GM21619 (cell line): ENCODE measurements at regions not wholly inside any gene's neighbourhood (a gene's known extent, or its start where the extent isn't known, plus 50 kb on each side); places are given as distances from the start of the nearest gene placed in this dataset.

Experiments used
- ATAC-seq: cut with Tn5 transposase; IDR thresholded peaks from one replicate; pipeline ENCODE4 v1.9.1; 2021; ENCODE audit not compliant: unreplicated experiment

- no peak for ATAC-seq
These were observed 178.0 kb downstream of the CEMIP2 start for GRCh38 chr9:71590362-71590761.

DNA sequence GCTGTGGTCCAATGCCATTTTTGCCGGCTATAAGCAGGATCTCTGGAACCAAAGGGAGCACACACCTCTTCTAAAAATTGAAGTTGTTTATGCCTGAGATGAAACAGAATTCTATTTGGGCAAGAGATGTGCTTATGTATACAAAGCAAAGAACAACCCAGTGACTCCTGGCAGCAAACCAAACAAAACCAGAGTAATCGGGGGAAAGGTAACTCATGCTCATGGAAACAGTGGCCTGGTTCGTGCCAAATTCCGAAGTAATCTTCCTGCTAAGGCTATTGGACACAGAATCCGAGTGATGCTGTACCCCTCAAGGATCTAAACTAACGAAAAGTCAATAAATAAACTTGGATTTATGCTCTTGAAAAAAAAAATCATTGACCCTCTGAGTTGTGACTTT is 178.7 kb downstream of the CEMIP2 start:
- no peak for ATAC-seq

DNA sequence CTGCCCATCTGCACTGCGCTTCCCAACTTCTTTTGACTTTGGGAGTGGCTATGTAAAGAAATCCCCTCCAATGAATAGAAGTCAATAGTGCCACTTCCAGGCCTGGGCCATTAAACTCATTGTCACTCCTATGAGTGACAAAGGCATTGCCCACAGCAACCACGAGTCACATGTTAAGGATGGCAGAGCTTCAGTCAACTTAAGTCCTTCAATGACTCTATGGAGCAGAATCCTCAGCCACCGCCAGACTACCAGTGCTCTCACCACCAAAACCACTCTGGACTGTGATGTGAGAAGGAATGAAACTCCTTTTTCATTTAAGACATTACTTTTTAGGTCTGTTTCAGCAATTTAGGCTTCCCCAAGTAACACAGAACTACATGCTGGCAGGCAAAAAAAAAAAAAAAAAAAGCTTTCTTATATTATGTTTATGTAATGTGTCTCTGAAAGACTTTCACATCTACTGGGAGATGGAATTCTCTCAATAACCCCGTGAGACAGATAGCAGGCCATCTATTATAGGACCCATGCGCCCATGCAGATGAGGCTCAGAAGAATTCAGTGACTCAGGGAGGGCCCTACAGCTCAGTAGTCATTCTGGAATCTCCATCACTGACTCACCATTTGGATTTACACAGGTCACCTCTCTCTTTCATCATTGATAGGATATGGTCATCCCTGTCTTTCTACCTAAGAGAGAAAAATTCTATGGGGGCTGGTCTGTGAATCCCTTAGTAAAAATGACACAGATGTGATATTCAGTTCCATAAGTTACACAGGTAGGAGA is 180.5 kb downstream of the CEMIP2 start:
- ATAC-seq = no peak

GRCh38 chr9:71583792-71584191 is 184.5 kb downstream of the CEMIP2 start:
- ATAC-seq = no peak

- no peak for ATAC-seq
These were observed 186.0 kb downstream of the CEMIP2 start for GRCh38 chr9:71582347-71582746.

DNA sequence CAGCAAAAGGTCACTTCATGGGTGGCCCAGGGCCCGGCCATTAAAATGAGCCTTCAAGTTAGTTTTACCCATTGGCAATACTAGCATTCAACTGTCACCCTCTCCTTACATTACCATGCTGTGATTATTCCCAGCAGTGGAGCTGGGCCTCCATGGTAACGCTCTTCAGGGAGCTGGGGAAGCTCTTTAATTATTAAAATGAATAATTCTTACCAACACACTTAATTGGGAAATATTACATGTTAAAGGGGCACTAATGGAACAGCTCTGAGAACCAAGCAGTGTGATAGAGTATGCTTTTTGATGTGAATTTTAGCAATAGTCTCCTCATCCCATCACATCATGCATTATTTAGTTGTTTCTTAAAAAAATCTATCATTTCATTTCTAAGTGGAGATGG is 187.2 kb downstream of the CEMIP2 start:
- no peak for ATAC-seq

DNA sequence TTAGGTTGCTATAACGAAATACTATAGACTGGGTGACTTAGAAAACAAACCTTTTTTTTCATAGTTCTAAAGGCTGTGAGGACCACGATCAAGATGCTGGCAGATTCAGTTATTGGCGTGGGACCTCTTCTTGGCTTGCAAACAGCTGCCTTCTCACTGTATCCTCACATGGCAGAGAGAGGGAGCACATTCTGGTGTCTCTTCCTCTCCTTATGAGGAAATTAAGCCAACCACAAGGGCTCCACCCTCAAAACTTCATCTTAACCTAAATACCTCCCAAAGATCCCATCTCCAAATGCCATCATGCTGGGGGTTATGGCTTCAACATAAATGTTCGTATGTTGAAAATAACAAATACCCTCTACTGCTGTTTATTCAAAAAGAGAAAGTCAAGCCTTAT is 197.1 kb downstream of the CEMIP2 start:
- no peak for ATAC-seq

GRCh38 chr9:71567890-71568289 is 200.4 kb downstream of the CEMIP2 start:
- ATAC-seq = no peak

DNA sequence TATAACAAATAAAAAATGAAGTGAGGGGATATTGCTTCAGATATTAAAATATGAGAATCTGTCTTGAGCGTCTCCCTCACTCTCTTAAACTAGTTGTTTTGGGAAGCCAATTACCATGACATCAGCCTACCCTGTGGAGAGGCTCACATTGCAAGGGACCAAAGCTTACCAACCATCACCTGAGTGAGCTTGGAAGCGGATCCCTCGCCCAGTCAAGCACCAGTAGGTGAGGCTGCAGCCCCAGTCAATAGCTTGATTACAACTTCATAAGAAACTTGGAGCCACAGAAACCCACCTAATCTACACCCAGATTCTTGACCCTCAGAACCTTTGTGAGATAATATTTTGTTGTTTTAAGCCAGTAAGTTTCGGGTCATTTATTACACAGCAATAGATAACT is 206.2 kb downstream of the CEMIP2 start:
- no peak for ATAC-seq

DNA sequence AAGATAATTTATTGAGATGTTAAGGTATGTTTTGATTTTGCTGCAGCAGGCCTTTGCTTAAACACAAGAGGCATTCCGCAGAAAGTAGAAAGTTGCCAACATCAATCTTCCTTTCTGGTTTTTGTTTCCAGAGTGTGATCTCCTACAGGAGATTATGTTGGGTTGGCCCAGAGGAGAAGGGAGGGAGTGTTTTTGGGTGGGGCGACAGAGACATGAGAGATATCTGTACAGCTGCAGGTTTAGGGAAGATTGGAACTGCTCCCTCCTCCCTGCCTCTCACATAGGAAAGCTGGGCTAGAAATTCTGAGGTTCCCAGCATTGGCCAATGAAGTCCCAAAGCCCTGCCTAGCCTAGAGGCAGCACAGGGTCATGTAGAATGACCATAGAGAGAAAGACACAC is 211.0 kb downstream of the CEMIP2 start:
- no peak for ATAC-seq

- ATAC-seq = no peak
These were observed 215.8 kb downstream of the CEMIP2 start for GRCh38 chr9:71552480-71552879.

GRCh38 chr9:71549023-71549422 is 219.3 kb downstream of the CEMIP2 start:
- peak; percentile 89 for ATAC-seq

- no peak for ATAC-seq
These were observed 223.8 kb downstream of the CEMIP2 start for GRCh38 chr9:71544464-71544863.

DNA sequence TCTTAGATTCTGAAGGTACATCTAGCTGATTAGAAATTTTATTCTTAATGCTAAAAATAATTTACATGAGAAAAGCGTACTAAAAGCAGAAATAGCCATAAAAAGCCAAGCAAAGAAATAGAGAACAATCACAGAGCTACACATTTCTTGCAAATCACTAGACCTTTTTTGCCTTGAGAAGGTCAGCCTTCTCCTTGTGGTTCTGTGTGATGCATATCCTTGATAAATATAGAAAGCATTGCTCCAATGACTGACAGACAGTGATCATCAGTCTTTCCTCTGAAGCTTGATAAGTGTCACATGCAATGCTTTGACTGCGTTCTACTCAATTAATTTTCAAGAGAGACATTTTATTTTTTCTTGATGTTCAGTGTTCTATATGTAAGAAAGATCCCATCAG is 226.9 kb downstream of the CEMIP2 start:
- no peak for ATAC-seq

GRCh38 chr9:71524996-71525580 is 243.2 kb downstream of the CEMIP2 start:
- ATAC-seq = no peak

DNA sequence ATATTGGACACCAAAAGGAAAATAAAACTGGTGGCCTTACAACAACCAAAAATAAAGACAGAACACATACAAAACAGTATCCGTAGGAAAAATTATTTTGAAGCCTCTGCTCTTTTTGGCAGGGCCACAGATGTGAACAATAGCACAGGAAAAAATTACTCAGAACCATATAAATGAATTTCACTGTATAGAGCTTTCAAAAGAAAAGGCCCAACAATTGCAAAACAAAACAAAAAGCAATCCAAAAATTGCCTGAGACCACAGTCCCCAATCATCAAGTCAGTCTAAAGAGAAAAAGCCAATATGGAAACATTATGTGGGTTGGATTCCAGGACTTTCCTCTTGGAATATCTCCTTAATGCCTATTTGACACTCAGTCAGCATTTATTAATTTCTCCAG is 243.8 kb downstream of the CEMIP2 start:
- ATAC-seq = no peak

DNA sequence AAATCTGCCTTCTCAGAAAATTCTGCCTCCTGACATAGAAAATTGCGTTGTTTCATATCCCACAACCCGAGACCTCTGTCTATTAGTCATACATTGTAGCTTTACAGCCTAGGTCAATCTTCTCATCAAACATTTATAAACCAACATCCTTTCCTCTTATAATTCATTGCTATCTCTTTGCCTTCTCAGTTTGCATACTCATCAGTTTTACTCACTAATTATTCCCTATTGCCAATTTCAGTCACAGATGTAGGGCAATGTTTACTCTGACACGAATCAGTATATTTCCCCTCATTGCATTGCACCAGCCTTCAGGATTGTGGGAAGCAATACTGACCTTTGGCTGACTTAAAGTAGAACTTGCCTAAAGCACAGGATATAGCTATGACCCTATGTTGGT is 247.2 kb downstream of the CEMIP2 start:
- no peak for ATAC-seq

GRCh38 chr9:71519098-71519696 is 249.1 kb downstream of the CEMIP2 start:
- no peak for ATAC-seq

DNA sequence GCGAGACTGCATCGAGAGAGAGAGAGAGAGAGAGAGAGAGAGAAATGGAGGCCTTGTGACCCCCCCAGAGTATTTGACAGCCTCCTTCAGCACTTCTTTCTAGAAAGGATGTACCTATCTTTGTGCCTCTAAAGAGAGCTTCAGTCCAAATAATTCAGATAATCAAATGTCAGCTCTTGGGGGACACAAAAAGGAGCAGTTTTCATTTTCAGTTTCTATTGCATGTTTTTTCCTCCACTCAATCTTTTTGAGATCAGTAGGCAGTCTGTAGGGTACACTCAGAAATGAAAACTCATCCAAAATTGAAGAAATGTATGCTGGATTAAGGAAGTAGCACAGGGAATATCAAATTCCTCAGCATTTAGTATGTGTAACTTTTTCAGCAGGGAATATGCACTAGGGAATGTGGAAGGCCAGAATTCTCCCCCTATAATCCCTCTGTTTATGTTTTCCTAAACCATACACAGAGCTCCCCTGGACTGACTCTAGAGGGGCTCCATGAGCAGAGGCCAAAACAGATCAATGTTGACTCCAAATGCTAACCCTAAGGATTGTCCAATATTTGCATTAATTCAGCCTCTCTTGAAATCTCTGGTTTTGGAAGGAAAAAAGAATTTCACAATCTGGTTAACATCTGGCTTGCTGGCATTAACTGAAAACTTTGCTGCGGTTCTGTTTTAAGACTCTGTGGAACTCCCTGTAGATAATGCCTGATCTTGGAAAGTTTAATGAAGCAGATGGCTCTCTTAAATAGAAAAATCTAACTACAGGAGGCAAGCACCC is 250.1 kb downstream of the CEMIP2 start:
- no peak for ATAC-seq

DNA sequence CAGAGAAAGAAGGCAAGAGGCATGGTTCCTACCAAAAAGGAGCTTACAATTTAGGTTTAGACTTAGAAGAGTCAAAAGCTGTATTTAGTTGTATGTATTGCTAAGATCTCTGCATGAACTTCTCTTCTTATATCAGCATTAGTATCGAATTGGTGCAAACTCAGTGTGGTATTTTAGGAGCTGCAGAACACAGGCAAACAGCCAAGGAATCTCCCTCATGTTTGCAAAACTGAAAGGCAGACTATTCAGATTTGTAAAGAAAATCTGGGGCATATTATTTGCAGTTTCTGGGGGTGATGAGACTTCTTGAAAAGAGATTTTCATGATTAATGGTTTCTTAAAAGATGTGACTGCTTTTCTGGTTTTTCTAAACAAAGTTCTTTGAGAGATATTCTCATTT is 252.7 kb downstream of the CEMIP2 start:
- no peak for ATAC-seq

GRCh38 chr9:71515107-71515506 is 253.2 kb downstream of the CEMIP2 start:
- no peak for ATAC-seq
